ENCODE measurements at regions not wholly inside any gene's neighbourhood (a gene's known extent, or its start where the extent isn't known, plus 50 kb on each side); places are given as distances from the start of the nearest gene placed in this dataset.

GRCh38 chr9:118446943-118447639, 742.9 kb downstream of the TLR4 start:
- intact Hi-C loops (cut with DNase I), result no loop called here
- Histone ChIP-seq H3K4me3 (no peak overlapping the region), H3K4me1 (no peaks in the 10 kb centered on the region), H3K9me3 (peaks cover 0 to 4% (median 0%) of the 10 kb centered on the region in 4 donors), H3K27me3 (no peaks in the 10 kb centered on the region), H3K27ac (no peak overlapping the region), H3K36me3 (no peaks in the 10 kb centered on the region)
- no peak for TF ChIP-seq POLR2A (IDR thresholded peaks at IDR 0.05)
- no peak for TF ChIP-seq POLR2AphosphoS5 (IDR thresholded peaks at IDR 0.05)
- no peak for TF ChIP-seq CTCF (IDR thresholded peaks at IDR 0.05)
- TF ChIP-seq EP300 (IDR thresholded peaks at IDR 0.05), result no peak
- DNase-seq, result no peak
- WGBS, 2 donors, result 55 to 57% methylated on average over 9 of the region's 9 CpGs

GRCh38 chr9:118449554-118449953, 745.4 kb downstream of the TLR4 start:
- DNase-seq, result no peak
- no peaks in the 10 kb centered on the region for H3K4me1 ChIP-seq
- H3K27ac ChIP-seq, result no peak overlapping the region
- H3K36me3 ChIP-seq, result no peaks in the 10 kb centered on the region
- intact Hi-C loops (cut with DNase I), result no loop called here
- WGBS, 2 donors, result 85 to 88% methylated on average over 2 of the region's 2 CpGs
- H3K9me3 ChIP-seq, result peaks cover 0 to 4% (median 0%) of the 10 kb centered on the region in 4 donors
- H3K4me3 ChIP-seq, result no peak overlapping the region
- no peaks in the 10 kb centered on the region for H3K27me3 ChIP-seq
- TF ChIP-seq POLR2A (IDR thresholded peaks at IDR 0.05) (no peak), POLR2AphosphoS5 (IDR thresholded peaks at IDR 0.05) (no peak), EP300 (IDR thresholded peaks at IDR 0.05) (no peak), CTCF (IDR thresholded peaks at IDR 0.05) (no peak)

GRCh38 chr9:118455259-118455658, 751.1 kb downstream of the TLR4 start:
- TF ChIP-seq CTCF (IDR thresholded peaks at IDR 0.05) (no peak), EP300 (IDR thresholded peaks at IDR 0.05) (no peak), POLR2AphosphoS5 (IDR thresholded peaks at IDR 0.05) (no peak), POLR2A (IDR thresholded peaks at IDR 0.05) (no peak)
- intact Hi-C loops (cut with DNase I), result loop anchor here (10.0 kb wide), 1 partner anchor 210 kb away; no protein-coding TSS in a partner anchor
- H3K4me3 ChIP-seq, result no peak overlapping the region
- H3K36me3 ChIP-seq, result no peaks in the 10 kb centered on the region
- no peaks in the 10 kb centered on the region for H3K27me3 ChIP-seq
- WGBS, 2 donors, result 83 to 84% methylated on average over 2 of the region's 2 CpGs
- no peak for DNase-seq
- H3K27ac ChIP-seq, result no peak overlapping the region
- H3K4me1 ChIP-seq, result peaks cover 0 to 11% (median 5%) of the 10 kb centered on the region in 4 donors
- no peaks in the 10 kb centered on the region for H3K9me3 ChIP-seq

- intact Hi-C loops (cut with DNase I), result loop anchor here (10.0 kb wide), 1 partner anchor 209 kb away; no protein-coding TSS in a partner anchor
- 89 to 90% methylated on average over 2 of the region's 2 CpGs for WGBS, 2 donors
- H3K27ac ChIP-seq, result no peak overlapping the region
- no peak for TF ChIP-seq POLR2AphosphoS5 (IDR thresholded peaks at IDR 0.05)
- TF ChIP-seq POLR2A (IDR thresholded peaks at IDR 0.05), result no peak
- no peak for TF ChIP-seq CTCF (IDR thresholded peaks at IDR 0.05)
- TF ChIP-seq EP300 (IDR thresholded peaks at IDR 0.05), result no peak
- no peaks in the 10 kb centered on the region for H3K36me3 ChIP-seq
- no peak overlapping the region for H3K4me3 ChIP-seq
- peaks cover 0 to 13% (median 6%) of the 10 kb centered on the region in 4 donors for H3K4me1 ChIP-seq
- DNase-seq, result no peak
- H3K27me3 ChIP-seq, result no peaks in the 10 kb centered on the region
- H3K9me3 ChIP-seq, result no peaks in the 10 kb centered on the region
Measured at GRCh38 chr9:118455788-118456187, 751.6 kb downstream of the TLR4 start.
